ENCODE measurements at regions not wholly inside any gene's neighbourhood (a gene's known extent, or its start where the extent isn't known, plus 50 kb on each side); places are given as distances from the start of the nearest gene placed in this dataset.

- in situ Hi-C loops (cut with HindIII; ENCODE audit: low sequenced_read_pairs), result no loop called here
These were observed 90.1 kb upstream of the KLF7 start for GRCh38 chr2:207255565-207256470.

- in situ Hi-C loops (cut with HindIII; ENCODE audit: low sequenced_read_pairs), result no loop called here
These were observed 90.9 kb upstream of the KLF7 start for GRCh38 chr2:207256476-207257207.

GRCh38 chr2:207257251-207258250, 91.8 kb upstream of the KLF7 start:
- in situ Hi-C loops (cut with HindIII; ENCODE audit: low sequenced_read_pairs), result no loop called here

- in situ Hi-C loops (cut with HindIII; ENCODE audit: low sequenced_read_pairs), result no loop called here
These were observed 92.7 kb upstream of the KLF7 start for GRCh38 chr2:207258263-207258991.

- in situ Hi-C loops (cut with HindIII; ENCODE audit: low sequenced_read_pairs), result no loop called here
These were observed 94.3 kb upstream of the KLF7 start for GRCh38 chr2:207260021-207260420.

GRCh38 chr2:207260947-207261346, 95.2 kb upstream of the KLF7 start:
- in situ Hi-C loops (cut with HindIII; ENCODE audit: low sequenced_read_pairs), result no loop called here

GRCh38 chr2:207264310-207264709, 98.6 kb upstream of the KLF7 start:
- in situ Hi-C loops (cut with HindIII; ENCODE audit: low sequenced_read_pairs), result no loop called here

- in situ Hi-C loops (cut with HindIII; ENCODE audit: low sequenced_read_pairs), result no loop called here
These were observed 99.6 kb upstream of the KLF7 start for GRCh38 chr2:207265332-207265731.

- in situ Hi-C loops (cut with HindIII; ENCODE audit: low sequenced_read_pairs), result no loop called here
These were observed 100.1 kb upstream of the KLF7 start for GRCh38 chr2:207265869-207266268.

GRCh38 chr2:207266648-207267047, 100.9 kb upstream of the KLF7 start:
- in situ Hi-C loops (cut with HindIII; ENCODE audit: low sequenced_read_pairs), result no loop called here

- in situ Hi-C loops (cut with HindIII; ENCODE audit: low sequenced_read_pairs), result no loop called here
These were observed 103.3 kb upstream of the KLF7 start for GRCh38 chr2:207269038-207269437.

- in situ Hi-C loops (cut with HindIII; ENCODE audit: low sequenced_read_pairs), result no loop called here
These were observed 108.9 kb upstream of the KLF7 start for GRCh38 chr2:207274530-207275189.

- in situ Hi-C loops (cut with HindIII; ENCODE audit: low sequenced_read_pairs), result no loop called here
These were observed 110.0 kb upstream of the KLF7 start for GRCh38 chr2:207275779-207276178.

GRCh38 chr2:207276248-207276647, 110.5 kb upstream of the KLF7 start:
- in situ Hi-C loops (cut with HindIII; ENCODE audit: low sequenced_read_pairs), result no loop called here

GRCh38 chr2:207276858-207277257, 111.1 kb upstream of the KLF7 start:
- in situ Hi-C loops (cut with HindIII; ENCODE audit: low sequenced_read_pairs), result no loop called here

GRCh38 chr2:207279520-207279919, 113.8 kb upstream of the KLF7 start:
- in situ Hi-C loops (cut with HindIII; ENCODE audit: low sequenced_read_pairs), result no loop called here

GRCh38 chr2:207281436-207281835, 115.7 kb upstream of the KLF7 start:
- in situ Hi-C loops (cut with HindIII; ENCODE audit: low sequenced_read_pairs), result no loop called here

- in situ Hi-C loops (cut with HindIII; ENCODE audit: low sequenced_read_pairs), result no loop called here
These were observed 117.2 kb upstream of the KLF7 start for GRCh38 chr2:207282916-207283315.

- in situ Hi-C loops (cut with HindIII; ENCODE audit: low sequenced_read_pairs), result no loop called here
These were observed 117.6 kb upstream of the KLF7 start for GRCh38 chr2:207283356-207283755.
